ENCODE measurements at regions not wholly inside any gene's neighbourhood (a gene's known extent, or its start where the extent isn't known, plus 50 kb on each side); places are given as distances from the start of the nearest gene placed in this dataset.

GRCh38 chr5:91235271-91235694, 147.8 kb downstream of the ARRDC3 start:
- no peak for TF ChIP-seq EZH2 (IDR thresholded peaks at IDR 0.05; ENCODE audit: low read depth, low read length, severe bottlenecking)
- TF ChIP-seq POLR2A (IDR thresholded peaks at IDR 0.05; ENCODE audit: control extremely low read depth in 1 of 2, low read depth in 2 of 2, low read length in 2 of 2) = no peak
- TF ChIP-seq SP1 (IDR thresholded peaks at IDR 0.05; ENCODE audit: low read depth, low read length) = no peak
- no peak for TF ChIP-seq RAD21 (IDR thresholded peaks at IDR 0.05 in 1 of 2, conservative IDR thresholded peaks at IDR 0.05 in 1 of 2; ENCODE audit: low read depth in 2 of 2, low read length in 2 of 2)
- TF ChIP-seq POLR2AphosphoS5 (IDR thresholded peaks at IDR 0.05; ENCODE audit: low read depth, low read length) = no peak
- no peak for TF ChIP-seq SIN3A (conservative IDR thresholded peaks at IDR 0.05 in 1 of 2, IDR thresholded peaks at IDR 0.05 in 1 of 2; ENCODE audit: low read depth in 1 of 2, low read length in 2 of 2)
- no peak for TF ChIP-seq HDAC2 (IDR thresholded peaks at IDR 0.05; ENCODE audit: borderline replicate concordance in 1 of 2, low read depth in 2 of 2, low read length in 2 of 2)
- TF ChIP-seq KDM1A (IDR thresholded peaks at IDR 0.05; ENCODE audit: borderline replicate concordance, low read length) = no peak
- no peak for TF ChIP-seq ATF2 (IDR thresholded peaks at IDR 0.05; ENCODE audit: low read length)
- TF ChIP-seq CTCF (IDR thresholded peaks at IDR 0.05; ENCODE audit: control extremely low read depth in 1 of 3, insufficient read depth in 1 of 3, low read depth in 1 of 3, low read length in 3 of 3) = no peak
- TF ChIP-seq FOSL1 (IDR thresholded peaks at IDR 0.05; ENCODE audit: insufficient read depth, low read depth, low read length) = no peak

All from H1 (cell line).